HEK293T (cell line): ENCODE measurements at regions not wholly inside any gene's neighbourhood (a gene's known extent, or its start where the extent isn't known, plus 50 kb on each side); places are given as distances from the start of the nearest gene placed in this dataset.

Source experiments
- CTBP1 ChIP-seq: fragments of 450-650 bp; IDR thresholded peaks from 2 replicates; pipeline ENCODE4 v1.6.1; 2016; ENCODE audit warnings: borderline replicate concordance
- FOXA1 ChIP-seq: fragments of 450-650 bp; IDR thresholded peaks from 2 replicates; pipeline ENCODE4 v1.6.1; 2016; ENCODE audit warnings: mild to moderate bottlenecking
- FOXK2 ChIP-seq: fragments of 450-650 bp; IDR thresholded peaks from 2 replicates; pipeline ENCODE4 v1.6.1; 2016; ENCODE audit warnings: mild to moderate bottlenecking
- PKNOX1 ChIP-seq: fragments of 450-650 bp; IDR thresholded peaks from 2 replicates; pipeline ENCODE4 v1.6.1; 2016
- TARDBP ChIP-seq: fragments of 450-650 bp; IDR thresholded peaks from 2 replicates; pipeline ENCODE4 v1.6.1; 2016

GRCh38 chr12:93252221-93252620 is 125.5 kb upstream of the NUDT4 start:
- TF ChIP-seq PKNOX1: no peak
- no peak for TF ChIP-seq FOXK2
- TF ChIP-seq CTBP1: no peak
- no peak for TF ChIP-seq TARDBP
- no peak for TF ChIP-seq FOXA1
